GM21723 (cell line): ENCODE measurements at regions not wholly inside any gene's neighbourhood (a gene's known extent, or its start where the extent isn't known, plus 50 kb on each side); places are given as distances from the start of the nearest gene placed in this dataset.

Experiments used
- ATAC-seq: cut with Tn5 transposase; IDR thresholded peaks from one replicate; pipeline ENCODE4 v1.9.1; 2021; ENCODE audit warnings: mild to moderate bottlenecking, moderate library complexity; ENCODE audit not compliant: unreplicated experiment

GRCh38 chr6:82015526-82015925 is 232.0 kb downstream of the IBTK start:
- ATAC-seq, result no peak

GRCh38 chr6:82015043-82015442 is 232.5 kb downstream of the IBTK start:
- no peak for ATAC-seq

- ATAC-seq, result no peak
Observed at GRCh38 chr6:82013561-82014530, 233.7 kb downstream of the IBTK start.

GRCh38 chr6:82006027-82006738 is 241.4 kb downstream of the IBTK start:
- peak; percentile 90 for ATAC-seq

- no peak for ATAC-seq
Observed at GRCh38 chr6:82000551-82000950, 247.0 kb downstream of the IBTK start.

GRCh38 chr6:81999826-82000225 is 247.3 kb upstream of the TENT5A start:
- no peak for ATAC-seq

GRCh38 chr6:81999270-81999669 is 246.8 kb upstream of the TENT5A start:
- no peak for ATAC-seq

GRCh38 chr6:81998432-81998831 is 246.0 kb upstream of the TENT5A start:
- ATAC-seq, result no peak

- peak; percentile 86 for ATAC-seq
Observed at GRCh38 chr6:81997090-81997926, 244.8 kb upstream of the TENT5A start.

- peak; percentile 53 for ATAC-seq
Observed at GRCh38 chr6:81996414-81996813, 243.9 kb upstream of the TENT5A start.

- no peak for ATAC-seq
Observed at GRCh38 chr6:81995548-81996289, 243.2 kb upstream of the TENT5A start.

GRCh38 chr6:81988871-81989270 is 236.4 kb upstream of the TENT5A start:
- ATAC-seq, result no peak

GRCh38 chr6:81988446-81988845 is 236.0 kb upstream of the TENT5A start:
- no peak for ATAC-seq

GRCh38 chr6:81987293-81987692 is 234.8 kb upstream of the TENT5A start:
- ATAC-seq, result no peak

- ATAC-seq, result no peak
Observed at GRCh38 chr6:81985191-81985590, 232.7 kb upstream of the TENT5A start.

- no peak for ATAC-seq
Observed at GRCh38 chr6:81984599-81984998, 232.1 kb upstream of the TENT5A start.

- peak; percentile 59 for ATAC-seq
Observed at GRCh38 chr6:81981812-81982211, 229.3 kb upstream of the TENT5A start.

- no peak for ATAC-seq
Observed at GRCh38 chr6:81979767-81980166, 227.3 kb upstream of the TENT5A start.

- ATAC-seq, result no peak
Observed at GRCh38 chr6:81979329-81979728, 226.8 kb upstream of the TENT5A start.

- no peak for ATAC-seq
Observed at GRCh38 chr6:81978230-81978629, 225.7 kb upstream of the TENT5A start.
